GM12874 (cell line): ENCODE measurements at regions not wholly inside any gene's neighbourhood (a gene's known extent, or its start where the extent isn't known, plus 50 kb on each side); places are given as distances from the start of the nearest gene placed in this dataset.

ENCODE experiments used
- CTCF ChIP-seq: IDR thresholded peaks from 2 replicates; pipeline ENCODE4 v1.5.1; 2011; ENCODE audit warnings: low read depth, mild to moderate bottlenecking, control low read depth, low read length, moderate library complexity; ENCODE audit not compliant: insufficient read depth

- TF ChIP-seq CTCF: no peak
Measured at GRCh38 chrX:73913580-73913979, 61.1 kb upstream of the XIST start.

GRCh38 chrX:73903941-73904340 is 51.4 kb upstream of the XIST start:
- TF ChIP-seq CTCF: no peak
